Tibial artery (tissue), 4 donors: ENCODE measurements at regions not wholly inside any gene's neighbourhood (a gene's known extent, or its start where the extent isn't known, plus 50 kb on each side); places are given as distances from the start of the nearest gene placed in this dataset.

Source experiments
- DNase-seq, 2 donors: peaks; one replicate each; pipeline ENCODE4 v3.0.0-alpha.2; 2019
- H3K27ac ChIP-seq, 2 donors: fragments of 200-600 bp; sonication (generic) in 1 of 2; 1 replicate in 1 of 2; 2 replicates in 1 of 2; pipeline ENCODE4 v1.5.1; 2018 to 2019; ENCODE audit warnings: mild to moderate bottlenecking in 1 of 2
- H3K27me3 ChIP-seq, 2 donors: fragments of 200-600 bp; sonication (generic) in 1 of 2; one replicate each; pipeline versions ENCODE4 v1.5.1 to v1.6.0; 2016 to 2019
- H3K36me3 ChIP-seq, 3 donors: fragments of 200-600 bp; sonication (generic) in 2 of 3; one replicate each; pipeline ENCODE4 v1.5.1; 2016 to 2019; ENCODE audit warnings: mild to moderate bottlenecking in 2 of 3
- H3K4me1 ChIP-seq, 4 donors: fragments of 200-600 bp; sonication (generic) in 2 of 4; 1 replicate in 3 of 4; 2 replicates in 1 of 4; pipeline ENCODE4 v1.5.1; 2016 to 2019
- H3K4me3 ChIP-seq, 2 donors: fragments of 200-600 bp; sonication (generic) in 1 of 2; 1 replicate in 1 of 2; 2 replicates in 1 of 2; pipeline ENCODE4 v1.5.1; 2018 to 2019; ENCODE audit warnings: mild to moderate bottlenecking in 2 of 2
- H3K9me3 ChIP-seq, 3 donors: fragments of 200-600 bp; sonication (generic) in 1 of 3; one replicate each; pipeline ENCODE4 v1.5.1; 2016 to 2019
- CTCF ChIP-seq, 2 experiments: fragments of 200-600 bp in 1 of 2; fragments of 450-650 bp in 1 of 2; IDR thresholded peaks; one replicate each; pipeline ENCODE4 v1.5.1; 2017 to 2019; ENCODE audit warnings: antibody characterized with exemption in 2 of 2, mild to moderate bottlenecking in 1 of 2, moderate library complexity in 1 of 2
- intact Hi-C: fragments of 100-400 bp; cut with DNase I; formaldehyde crosslinking; loops from one replicate; pipeline ENCODE4 v1.15.0; 2023; ENCODE audit warnings: low total_unique reads

DNA sequence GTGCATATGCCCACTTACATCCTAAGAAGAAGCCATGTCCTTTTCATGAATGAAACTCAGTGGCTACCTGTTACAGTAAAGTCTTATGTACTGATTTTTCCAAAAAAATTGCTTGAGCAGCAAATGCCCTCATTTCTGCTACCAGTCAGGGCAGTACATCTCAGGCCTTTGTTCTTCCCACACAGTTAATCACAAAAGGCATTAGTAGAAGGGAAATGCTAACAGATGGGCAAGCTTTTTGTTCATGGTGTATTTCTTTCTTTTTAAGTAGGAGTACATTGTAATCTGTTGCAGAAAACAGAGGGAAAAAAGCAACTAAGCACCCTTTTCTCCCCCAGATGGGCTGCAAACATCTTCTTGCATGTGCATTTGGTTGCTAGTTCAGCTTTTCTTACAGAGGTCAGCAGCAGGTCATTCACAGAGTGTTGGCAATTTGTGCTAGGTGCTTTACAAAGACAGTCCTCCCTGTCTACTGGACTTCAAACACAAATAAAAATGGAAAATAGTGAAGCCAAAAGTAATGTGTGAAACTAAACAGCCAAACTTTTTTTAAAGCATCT lies 373.4 kb downstream of the PRDM5 start:
- TF ChIP-seq CTCF (IDR thresholded peaks at IDR 0.05): no peak
- intact Hi-C loops: no loop called here
- Histone ChIP-seq H3K27me3 (no peaks in the 10 kb centered on the region), H3K4me1 (no peaks in the 10 kb centered on the region), H3K27ac (no peak overlapping the region), H3K4me3 (no peak overlapping the region), H3K36me3 (no peaks in the 10 kb centered on the region), H3K9me3 (peaks cover 0 to 6% (median 0%) of the 10 kb centered on the region in 3 donors)
- DNase-seq: no peak

- no peak overlapping the region for H3K27ac ChIP-seq
- no peak for TF ChIP-seq CTCF (IDR thresholded peaks at IDR 0.05)
- H3K4me3 ChIP-seq: no peak overlapping the region
- no peaks in the 10 kb centered on the region for H3K27me3 ChIP-seq
- H3K9me3 ChIP-seq: peaks cover 0 to 2% (median 0%) of the 10 kb centered on the region in 3 donors
- DNase-seq: no peak
- intact Hi-C loops: no loop called here
- H3K36me3 ChIP-seq: no peaks in the 10 kb centered on the region
- H3K4me1 ChIP-seq: no peaks in the 10 kb centered on the region
These were observed 377.1 kb downstream of the PRDM5 start for GRCh38 chr4:120545391-120545790.

DNA sequence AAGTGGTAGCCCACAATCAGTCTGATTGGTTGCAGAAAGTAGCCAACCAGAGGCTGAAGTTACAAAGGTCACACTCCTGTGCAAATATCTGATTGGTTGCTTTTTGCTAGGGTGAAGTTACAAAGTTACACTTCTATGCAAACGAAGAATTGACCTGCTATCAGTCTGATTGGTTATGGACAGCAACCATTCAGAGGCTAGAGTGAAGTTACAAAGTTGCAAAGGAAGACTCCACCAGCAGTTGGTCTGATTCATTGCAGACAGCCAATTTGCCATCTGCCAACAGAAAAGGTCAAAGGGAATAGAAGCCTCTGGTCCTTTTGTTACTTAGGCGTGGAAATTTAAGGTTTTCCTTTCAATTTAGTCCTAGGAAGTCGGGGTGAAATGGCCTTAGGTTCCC lies 377.7 kb downstream of the PRDM5 start:
- no peak for DNase-seq
- intact Hi-C loops: no loop called here
- Histone ChIP-seq H3K27ac (no peak overlapping the region), H3K4me1 (no peaks in the 10 kb centered on the region), H3K4me3 (no peak overlapping the region), H3K36me3 (no peaks in the 10 kb centered on the region), H3K9me3 (peaks cover 0 to 2% (median 0%) of the 10 kb centered on the region in 3 donors), H3K27me3 (no peaks in the 10 kb centered on the region)
- TF ChIP-seq CTCF (IDR thresholded peaks at IDR 0.05): no peak

DNA sequence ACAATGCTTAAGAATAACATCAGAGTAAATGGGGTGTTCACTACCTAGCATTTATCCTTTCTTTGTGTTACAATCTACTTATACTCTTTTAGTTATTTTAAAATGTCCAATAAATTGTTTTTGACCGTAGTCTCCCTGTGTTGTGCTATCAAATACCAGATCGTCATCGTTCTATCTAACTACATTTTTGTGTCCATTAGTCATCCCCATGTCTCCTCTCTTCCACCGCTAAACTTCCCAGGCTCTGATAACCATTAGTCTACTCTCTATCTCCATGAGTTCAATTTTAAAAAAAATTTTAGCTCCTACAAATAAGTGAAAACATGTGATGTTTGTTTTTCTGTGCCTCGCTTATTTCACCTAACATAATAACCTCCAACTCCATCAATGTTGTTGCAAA lies 381.9 kb downstream of the PRDM5 start:
- Histone ChIP-seq H3K36me3 (no peaks in the 10 kb centered on the region), H3K9me3 (no peaks in the 10 kb centered on the region), H3K4me3 (no peak overlapping the region), H3K27me3 (no peaks in the 10 kb centered on the region), H3K4me1 (no peaks in the 10 kb centered on the region), H3K27ac (no peak overlapping the region)
- no peak for TF ChIP-seq CTCF (IDR thresholded peaks at IDR 0.05)
- DNase-seq: no peak
- intact Hi-C loops: no loop called here

DNA sequence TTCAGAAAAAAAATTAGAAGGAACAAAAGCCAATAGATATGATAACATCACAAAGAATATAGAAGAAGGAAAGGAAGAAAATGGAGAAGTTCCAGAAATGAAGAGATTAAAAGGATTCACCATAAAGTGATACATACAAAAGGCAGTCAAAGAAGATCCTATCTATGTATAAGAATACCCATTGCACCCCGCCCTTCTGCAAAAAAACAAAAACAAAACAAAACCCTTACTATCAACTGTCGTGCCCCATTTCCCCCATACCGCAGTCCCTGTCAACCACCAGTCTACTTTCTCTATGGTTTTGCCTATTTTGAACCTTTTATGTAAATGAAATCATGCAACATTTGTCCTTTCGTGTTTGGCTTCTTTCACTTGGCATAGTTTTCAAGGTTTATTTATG lies 385.6 kb downstream of the PRDM5 start:
- intact Hi-C loops: no loop called here
- H3K9me3 ChIP-seq: no peaks in the 10 kb centered on the region
- no peaks in the 10 kb centered on the region for H3K4me1 ChIP-seq
- no peaks in the 10 kb centered on the region for H3K27me3 ChIP-seq
- no peak overlapping the region for H3K4me3 ChIP-seq
- no peak for TF ChIP-seq CTCF (IDR thresholded peaks at IDR 0.05)
- no peak overlapping the region for H3K27ac ChIP-seq
- DNase-seq: no peak
- H3K36me3 ChIP-seq: no peaks in the 10 kb centered on the region

DNA sequence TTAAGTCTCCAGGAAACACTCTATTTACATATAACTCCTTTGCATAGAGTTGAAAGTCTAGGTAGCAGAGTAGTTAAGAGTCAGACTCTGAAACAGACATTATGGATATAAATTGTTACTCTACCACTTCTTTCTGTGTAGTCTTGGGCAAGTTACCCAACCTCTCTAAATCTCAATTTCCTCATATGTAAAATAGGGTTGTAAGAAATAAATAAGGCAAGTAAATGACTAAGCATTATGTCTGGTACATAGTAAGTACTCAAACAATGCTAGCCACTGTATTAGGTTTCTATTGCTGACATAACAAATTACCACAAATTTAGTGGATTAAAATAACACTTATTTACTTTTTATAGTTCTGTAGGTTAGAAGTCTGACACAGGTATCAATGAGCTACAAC lies 394.1 kb downstream of the PRDM5 start:
- Histone ChIP-seq H3K4me1 (no peaks in the 10 kb centered on the region), H3K27ac (no peak overlapping the region), H3K4me3 (no peak overlapping the region), H3K9me3 (no peaks in the 10 kb centered on the region), H3K36me3 (no peaks in the 10 kb centered on the region), H3K27me3 (no peaks in the 10 kb centered on the region)
- TF ChIP-seq CTCF (IDR thresholded peaks at IDR 0.05): no peak
- no peak for DNase-seq
- intact Hi-C loops: no loop called here
